GM19395 (cell line): ENCODE measurements at regions not wholly inside any gene's neighbourhood (a gene's known extent, or its start where the extent isn't known, plus 50 kb on each side); places are given as distances from the start of the nearest gene placed in this dataset.
"Not testable (repeated sequence)": the region's sequence is repeated elsewhere in the genome, so short reads cannot be mapped to it uniquely, and the experiment has no call there.

Experiments
- ATAC-seq: cut with Tn5 transposase; IDR thresholded peaks from one replicate; pipeline ENCODE4 v1.9.1; 2021; ENCODE audit warnings: mild to moderate bottlenecking, moderate library complexity; ENCODE audit not compliant: unreplicated experiment

DNA sequence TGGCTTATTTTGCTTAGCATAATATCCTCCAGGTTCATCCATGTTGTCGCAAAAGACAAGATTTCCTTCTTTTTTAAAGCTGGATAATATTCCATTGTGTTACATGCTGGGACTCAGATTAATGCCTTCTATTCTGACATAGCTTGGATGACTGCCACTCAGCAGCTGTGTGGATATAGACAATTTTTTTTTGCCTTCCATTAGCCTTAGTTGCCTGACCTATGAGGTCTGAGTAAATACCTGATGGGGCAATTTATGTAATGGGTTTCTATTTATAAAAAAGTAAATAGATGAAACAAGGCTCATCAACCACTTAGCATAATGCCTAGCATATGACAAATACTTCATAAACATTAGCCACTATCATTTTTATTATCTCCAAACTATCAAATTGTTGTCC is 515.4 kb downstream of the ZNF674 start:
- no peak for ATAC-seq

DNA sequence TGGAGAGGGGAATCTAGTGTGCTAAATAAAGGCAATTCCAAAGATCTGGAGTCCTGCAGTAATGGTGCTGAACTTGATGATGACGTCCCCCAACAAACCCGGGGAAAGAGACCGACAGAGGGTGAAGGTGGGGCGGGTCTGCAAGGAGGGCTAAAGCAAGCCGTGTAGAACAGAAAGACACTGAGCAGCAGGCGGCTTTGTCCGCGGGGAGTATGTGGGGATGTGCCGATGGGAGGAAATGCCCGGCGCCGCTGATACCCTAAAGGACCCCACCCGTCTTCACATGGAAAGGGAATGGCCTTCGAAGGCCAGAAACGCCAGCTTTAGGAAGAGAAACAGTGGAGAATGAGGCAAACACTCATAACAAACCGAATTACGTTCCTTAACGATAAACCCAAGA is 528.9 kb downstream of the ZNF674 start:
- no peak for ATAC-seq

DNA sequence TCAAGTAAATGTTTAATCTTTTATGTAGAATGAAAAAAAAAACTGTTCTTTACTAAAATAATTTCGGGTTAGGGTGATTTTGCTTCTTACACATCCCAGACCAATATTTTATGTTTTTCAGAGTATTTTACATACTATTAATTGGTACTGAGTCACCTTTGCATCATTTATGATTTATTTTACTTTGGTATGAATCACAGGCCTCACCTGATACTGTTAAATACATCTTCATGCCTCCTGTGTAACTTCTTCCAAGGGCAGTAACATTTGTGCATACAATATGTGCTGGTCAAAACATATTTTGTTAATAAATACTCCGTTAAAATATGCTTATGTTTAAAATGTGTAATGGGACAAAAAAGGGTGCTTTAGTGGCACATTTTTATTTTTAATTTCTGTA is 529.6 kb downstream of the ZNF674 start:
- ATAC-seq, result no peak

DNA sequence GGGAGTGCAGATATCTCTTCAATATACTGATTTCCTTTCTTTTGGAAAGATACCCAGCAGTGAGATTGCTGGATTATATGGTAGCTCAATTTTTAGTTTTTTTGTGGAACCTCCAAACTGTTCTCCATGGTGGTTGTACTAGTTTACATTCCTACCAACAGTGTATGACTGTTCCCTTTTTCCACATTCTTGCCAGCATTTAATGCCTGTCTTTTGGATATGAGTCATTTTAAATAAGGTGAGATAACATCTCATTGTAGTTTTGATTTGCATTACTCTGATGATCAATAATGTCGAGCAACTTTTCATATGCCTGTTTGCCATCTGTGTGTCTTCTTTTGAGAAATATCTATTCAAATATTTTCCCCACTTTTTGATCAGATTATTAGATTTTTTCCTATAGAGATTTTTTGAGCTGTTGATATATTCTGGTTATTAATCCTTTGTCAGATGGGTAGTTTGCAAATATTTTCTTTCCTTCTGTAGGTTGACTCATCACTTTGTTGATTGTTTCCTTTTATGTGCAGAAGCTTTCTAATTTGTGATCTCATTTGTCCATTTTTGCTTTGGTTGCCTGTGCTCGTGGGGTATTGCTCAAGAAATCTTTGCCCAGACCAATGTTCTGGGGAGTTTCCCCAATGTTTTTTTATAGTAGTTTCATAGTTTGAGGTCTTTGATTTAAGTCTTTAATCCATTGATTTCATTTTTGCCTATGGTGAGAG is 552.7 kb downstream of the ZNF674 start:
- ATAC-seq, result no peak

DNA sequence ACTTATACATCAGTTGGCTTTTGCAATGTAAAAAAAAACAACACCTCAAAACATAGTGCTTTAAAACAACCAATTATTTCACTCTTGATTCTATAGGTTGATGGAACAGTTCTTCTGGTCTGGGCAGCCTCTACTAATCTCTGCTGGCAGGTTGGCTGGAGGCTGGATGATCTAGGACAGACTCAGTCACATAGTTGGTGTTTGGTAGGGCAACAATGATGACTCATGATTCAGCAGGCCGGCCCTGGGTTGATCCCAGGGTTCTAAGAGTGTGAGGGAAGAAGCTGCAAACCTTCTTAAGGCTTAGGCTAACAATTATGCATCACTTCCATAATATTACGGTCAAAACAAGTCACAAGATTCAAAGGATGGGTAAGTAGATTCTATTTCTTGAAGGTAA is 558.2 kb downstream of the ZNF674 start:
- no peak for ATAC-seq

DNA sequence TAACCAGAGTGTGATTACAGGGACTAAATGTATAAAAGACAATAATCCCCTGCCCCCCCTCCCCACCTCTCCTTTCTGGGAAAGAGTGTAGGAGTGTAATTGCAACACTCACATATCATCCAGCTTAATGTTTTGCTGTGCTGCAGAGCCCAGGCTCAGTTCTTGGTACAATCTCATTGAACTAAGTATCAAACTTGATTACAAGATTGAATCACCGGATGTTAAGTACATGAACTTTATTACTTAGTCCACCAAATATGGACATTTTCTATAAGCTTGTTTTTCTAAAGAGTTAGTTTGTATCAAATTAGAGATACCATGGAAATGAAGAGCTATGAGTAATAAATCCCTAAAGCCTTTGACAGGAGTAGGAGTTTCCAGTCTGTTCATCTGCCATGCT is 559.1 kb downstream of the ZNF674 start:
- ATAC-seq, result no peak

DNA sequence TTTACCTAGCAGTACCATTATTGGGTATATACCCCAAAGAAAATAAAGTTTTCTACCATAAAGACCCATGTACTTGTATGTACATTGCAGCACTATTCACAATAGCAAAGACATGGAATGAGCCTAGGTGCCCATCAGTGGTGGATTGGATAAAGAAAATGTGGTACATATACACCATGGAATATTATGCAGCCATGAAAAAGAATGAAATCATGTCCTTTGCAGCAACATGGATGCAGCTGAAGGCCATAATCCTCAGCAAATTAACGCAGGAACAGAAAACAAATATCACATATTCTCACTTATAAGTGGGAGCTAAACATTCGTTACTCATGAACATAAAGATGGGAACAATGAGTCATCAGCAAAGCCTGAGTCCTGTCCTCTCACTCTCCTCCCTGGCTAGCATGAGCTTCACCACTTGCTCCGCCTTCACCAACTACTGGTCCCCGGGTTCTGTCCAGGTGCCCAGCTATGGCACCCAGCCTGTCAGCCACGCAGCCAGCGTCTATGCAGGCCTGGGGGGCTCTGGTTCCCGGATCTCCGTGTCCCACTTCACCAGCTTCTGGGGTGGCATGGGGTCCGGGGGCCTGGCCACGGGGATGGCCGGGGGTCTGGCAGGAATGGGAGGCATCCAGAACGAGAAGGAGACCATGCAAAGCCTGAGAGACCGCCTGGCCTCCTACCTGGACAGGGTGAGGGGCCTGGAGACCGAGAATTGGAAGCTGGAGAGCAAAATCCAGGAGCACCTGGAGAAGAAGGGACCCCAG is 562.1 kb downstream of the ZNF674 start:
- ATAC-seq, result not testable (repeated sequence)

DNA sequence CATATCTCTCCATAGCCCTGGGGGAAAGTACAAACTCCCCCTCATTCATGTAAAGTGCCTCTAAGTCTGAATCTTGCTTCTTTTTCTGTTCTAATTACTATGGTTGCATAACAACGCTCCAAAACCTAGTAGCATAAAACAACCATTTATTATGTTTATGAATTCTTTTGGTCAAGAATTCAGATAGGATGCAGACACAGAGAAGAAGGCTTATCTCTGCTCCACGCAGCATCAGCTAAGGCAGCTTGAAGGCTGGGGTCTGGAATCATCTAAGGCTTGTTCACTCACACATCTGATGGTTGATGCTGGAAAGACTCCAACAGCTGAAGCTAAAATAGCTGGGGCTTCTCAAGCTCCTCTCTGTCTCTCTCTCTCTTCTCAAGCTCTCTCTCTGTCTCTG is 564.5 kb downstream of the ZNF674 start:
- no peak for ATAC-seq

DNA sequence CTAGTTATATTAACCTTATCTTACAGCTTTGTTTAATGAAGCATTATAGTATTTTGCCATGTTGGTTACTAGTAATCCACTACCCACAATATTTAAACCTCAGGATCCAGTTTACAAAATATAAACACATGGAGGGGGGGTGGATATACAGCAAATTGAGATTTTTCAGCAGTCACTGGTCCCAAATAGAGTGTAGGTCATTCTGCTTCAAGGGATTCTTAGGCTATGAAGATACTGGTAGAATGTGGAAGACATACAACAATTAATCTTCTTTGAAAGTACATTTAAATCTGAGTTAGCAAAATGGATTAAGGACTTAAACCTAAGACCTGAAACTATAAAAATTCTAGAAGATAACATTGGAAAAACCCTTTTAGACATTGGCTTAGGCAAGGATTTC is 569.6 kb downstream of the ZNF674 start:
- no peak for ATAC-seq

DNA sequence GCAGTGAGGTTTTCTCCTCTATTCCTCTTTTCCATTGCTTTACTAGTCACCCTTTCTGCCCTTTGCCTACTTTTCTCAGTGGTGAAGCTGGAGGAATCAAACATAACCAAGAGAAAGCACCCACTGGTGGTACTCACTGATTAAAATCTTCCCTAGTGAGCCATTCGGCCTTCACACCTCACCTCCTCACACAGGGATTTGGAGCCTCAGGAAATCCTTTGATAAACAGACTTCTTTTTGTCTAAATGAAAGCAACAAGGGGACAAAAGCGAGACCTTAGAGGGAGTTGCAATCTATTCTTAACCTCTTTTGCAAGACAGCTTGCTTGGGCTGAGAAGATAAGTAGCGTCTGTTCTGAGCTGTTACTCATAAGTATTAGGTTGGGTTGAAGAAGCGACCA is 572.6 kb downstream of the ZNF674 start:
- ATAC-seq, result no peak

DNA sequence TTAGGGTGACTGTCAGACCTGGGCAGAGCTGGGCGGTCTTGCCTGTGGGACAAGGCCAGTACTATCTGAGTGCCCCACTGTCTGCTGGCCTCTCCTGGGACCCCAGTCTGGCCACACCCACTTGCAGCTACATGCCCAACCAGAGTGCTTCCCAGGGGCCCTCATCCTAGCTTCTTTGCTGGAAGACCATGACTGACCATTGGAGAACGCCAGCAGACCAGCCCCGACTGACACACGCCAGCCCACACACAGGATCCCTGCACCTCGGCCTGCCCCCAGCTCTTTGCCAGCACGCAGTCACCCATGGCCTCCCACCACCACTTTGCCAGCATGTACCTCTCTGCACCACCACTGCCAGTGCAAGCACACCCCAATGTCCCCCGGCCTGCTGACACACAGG is 585.7 kb downstream of the ZNF674 start:
- ATAC-seq, result no peak

DNA sequence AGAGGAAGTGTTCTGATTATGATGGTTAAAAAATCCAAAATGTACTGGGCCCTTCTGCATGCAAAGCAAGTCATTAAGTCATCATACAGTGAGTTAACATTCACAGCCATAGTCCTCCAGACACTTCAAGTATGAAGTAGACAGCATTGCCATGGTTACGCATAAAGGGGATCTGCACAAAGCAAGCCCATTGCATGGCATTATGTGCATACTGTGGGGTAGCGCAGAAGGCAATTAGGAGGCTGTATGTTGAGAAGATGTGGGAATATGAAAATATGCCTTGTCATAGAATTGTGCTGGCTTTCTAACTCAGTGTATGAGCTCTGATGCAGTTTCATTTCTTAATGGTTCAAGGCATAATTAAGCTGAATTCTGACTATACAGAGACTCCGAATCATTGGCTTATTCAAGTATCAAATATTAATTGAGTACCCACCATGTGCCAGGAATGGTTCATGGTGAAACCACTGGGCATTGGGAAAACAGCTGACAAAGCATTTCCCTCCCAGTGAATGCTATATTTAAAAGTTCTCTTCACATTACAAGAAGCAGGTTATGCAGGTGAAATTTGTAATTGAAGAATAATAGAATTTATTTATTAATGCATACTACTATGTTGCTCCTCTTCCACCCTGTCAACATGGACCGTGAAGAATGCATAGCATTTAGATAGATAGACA is 588.9 kb downstream of the ZNF674 start:
- ATAC-seq, result no peak

DNA sequence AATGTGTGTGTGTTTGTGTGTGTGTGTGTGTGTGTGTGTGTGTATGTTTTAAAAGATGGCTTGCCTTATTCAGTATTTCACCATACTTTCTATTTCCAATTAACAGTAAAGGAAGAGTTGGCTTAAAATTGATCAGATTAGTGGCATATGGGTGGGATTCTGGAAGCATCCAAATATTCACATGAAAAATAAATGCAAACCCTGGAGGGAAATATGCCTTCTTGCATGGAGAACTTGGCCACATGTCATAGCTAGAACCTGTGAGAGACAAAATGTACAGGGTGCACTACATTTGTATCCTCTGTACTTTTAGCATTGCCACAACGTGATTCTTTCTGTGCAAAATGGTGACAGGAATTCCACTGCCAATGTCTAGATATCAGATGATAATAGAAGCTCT is 589.6 kb downstream of the ZNF674 start:
- ATAC-seq, result no peak

DNA sequence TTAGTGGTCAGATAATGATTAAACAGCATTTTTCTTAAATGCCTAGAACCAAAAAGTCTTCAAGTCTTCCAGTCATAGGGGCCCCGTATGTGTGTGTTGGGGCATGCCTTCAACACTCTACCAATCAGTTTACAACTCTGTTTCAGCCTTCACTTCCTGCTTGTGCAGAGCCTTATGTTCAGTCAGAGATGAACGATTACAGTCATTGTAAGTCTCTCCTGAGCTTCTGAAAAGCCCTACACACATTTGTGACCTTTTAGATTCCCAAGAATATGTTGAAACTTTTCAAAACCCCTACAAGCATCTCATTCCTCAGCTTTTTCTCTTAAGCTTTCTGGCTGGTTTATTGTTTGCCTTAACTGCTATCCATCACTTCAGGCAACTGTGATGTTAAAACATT is 591.2 kb downstream of the ZNF674 start:
- no peak for ATAC-seq

DNA sequence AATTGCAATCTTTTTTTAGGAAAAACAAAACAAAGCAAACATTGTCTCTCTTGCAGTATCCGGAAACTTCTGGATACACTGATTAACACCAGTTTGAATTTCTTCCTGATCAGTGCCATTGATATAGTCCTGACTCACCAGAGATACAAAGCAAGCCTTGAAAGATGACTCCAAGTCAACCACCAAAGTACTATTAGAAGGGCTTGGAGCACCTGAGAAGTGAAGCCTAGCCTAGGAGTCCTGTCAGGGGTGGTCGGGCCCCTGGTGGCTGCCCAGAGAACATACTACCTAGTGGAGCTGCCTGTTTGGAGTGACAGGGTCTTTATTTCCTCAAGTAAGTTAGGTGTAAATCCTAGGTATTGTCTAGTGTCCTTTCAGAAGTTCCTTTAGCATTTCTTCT is 593.2 kb downstream of the ZNF674 start:
- no peak for ATAC-seq

DNA sequence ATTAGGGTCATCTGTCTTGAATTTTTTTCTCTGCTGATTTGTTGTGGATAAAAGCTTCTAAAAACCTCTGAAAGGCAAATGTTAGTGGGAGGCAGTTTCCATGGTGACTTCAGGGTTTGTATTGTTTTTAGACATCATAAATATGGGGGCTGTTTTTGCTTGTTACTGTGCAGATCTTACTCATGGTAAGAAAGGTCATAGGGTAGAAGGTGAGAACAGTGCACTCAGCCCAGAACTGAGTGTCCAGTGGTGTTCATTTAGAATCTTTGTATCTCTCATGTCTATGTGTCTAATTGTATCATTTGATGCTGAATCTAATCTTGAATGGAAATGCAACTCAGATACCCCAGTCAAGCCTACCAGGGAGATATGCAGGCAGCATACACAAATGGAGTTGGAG is 609.8 kb downstream of the ZNF674 start:
- no peak for ATAC-seq

DNA sequence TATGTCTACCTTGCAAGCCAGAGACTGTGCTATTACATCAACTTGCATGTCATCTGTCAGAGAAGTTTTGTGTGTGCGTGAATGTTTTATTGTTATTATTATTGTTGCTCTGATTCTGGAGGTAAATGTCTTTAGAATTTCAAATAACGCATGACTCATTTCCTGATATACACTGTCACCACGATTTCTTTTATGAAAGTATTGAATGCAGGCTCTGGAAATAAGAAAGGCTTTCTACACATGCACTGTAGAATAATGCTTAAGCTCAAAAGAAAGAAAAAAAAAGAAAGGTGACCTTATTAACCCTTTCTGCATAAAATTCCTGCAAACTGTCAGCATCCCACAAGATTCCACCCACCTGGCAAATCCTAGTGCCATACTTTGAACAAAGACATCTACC is 632.9 kb downstream of the ZNF674 start:
- no peak for ATAC-seq

DNA sequence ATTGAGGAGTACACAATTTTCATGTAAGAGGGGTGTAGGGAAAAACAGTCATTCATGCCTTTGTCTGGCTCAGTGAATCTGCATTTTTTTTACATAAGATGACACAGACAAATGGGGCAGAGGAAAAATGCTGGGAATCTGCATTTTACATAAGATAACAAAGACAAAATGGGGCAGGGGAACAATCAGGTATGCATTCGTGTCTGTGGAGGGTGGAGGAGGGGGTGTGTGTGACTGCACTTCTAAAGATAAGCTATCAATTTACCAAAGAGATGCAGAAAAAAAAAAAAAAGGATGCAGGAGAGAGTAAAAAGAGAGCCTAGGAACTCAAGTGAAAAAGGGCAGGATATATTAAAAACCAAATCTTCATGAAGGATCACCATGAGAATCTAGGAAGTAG is 637.4 kb downstream of the ZNF674 start:
- no peak for ATAC-seq

DNA sequence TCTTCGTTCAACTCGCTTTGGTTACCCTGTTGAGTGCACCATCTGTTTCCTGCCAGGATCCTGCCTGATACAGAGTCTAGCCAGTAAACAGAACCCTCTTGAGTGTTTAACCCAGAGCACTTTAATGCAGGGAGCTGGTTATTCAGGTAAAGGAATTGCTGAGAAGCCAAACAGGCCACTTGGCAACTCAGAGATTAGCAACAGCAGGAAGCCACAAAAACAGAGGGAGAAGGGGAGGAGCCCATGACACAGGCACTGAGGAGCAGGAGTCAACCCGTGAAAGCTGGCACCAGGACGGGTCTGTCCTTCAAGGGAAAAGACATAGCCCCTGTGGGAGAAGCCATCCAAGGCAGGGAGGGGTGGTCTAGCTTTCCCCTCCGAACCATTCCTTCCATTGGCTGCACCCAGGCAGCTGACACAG is 641.4 kb downstream of the ZNF674 start:
- no peak for ATAC-seq

DNA sequence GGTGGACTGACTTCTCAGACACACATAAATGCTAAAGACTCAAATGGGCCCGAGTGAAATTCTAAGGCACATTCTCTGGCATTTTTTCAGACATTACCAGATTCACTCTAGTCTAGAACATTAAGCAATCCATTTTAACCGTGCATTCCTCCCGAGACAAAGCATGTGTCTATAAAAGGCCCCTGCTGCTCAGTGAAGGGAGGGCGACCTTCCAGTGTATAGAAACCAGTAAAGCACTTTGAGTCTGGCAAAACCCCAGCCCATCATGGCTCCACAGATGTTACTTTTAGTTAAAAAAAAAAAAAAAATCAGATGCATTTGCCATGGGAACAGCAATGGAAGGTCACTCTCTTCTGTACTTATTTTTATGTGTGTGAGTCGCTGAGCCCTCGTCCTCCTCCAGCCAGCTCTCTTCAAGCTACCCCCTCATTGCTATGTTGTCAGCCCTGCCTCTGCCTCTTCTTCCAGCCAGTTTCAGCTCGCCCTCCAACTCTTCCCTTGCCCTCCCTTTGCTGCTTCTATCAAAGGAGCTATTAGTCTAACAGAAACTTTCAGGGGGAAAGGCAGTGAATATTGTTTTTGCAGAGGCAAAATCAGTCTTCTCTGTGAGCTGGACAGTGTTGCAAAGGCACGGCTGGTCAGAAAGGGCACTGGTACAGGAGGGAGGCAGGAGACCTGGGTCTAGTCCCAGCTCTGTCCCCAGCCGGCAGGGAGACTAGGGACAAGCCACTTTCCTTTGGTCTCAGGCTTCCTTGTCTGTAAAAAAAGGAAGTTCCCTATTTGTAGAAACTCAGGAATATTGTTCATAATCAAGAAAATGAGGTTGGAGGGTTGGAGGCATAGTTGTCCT is 644.2 kb downstream of the ZNF674 start:
- ATAC-seq, result no peak
